IMR-90 (cell line): ENCODE measurements at regions not wholly inside any gene's neighbourhood (a gene's known extent, or its start where the extent isn't known, plus 50 kb on each side); places are given as distances from the start of the nearest gene placed in this dataset.
"Not testable (repeated sequence)": the region's sequence is repeated elsewhere in the genome, so short reads cannot be mapped to it uniquely, and the experiment has no call there.

ENCODE experiments used
- BHLHE40 ChIP-seq: fragments of 150-350 bp; IDR thresholded peaks from 2 replicates; pipeline ENCODE4 v1.6.1; 2016; ENCODE audit warnings: mild to moderate bottlenecking, low read depth, low read length
- TF ChIP-seq, protein P1 (sequence below): conservative IDR thresholded peaks from 2 replicates; pipeline ENCODE4 v1.5.1; 2012; ENCODE audit warnings: mild to moderate bottlenecking, low read depth, low read length, improper control_type of control experiment

DNA sequence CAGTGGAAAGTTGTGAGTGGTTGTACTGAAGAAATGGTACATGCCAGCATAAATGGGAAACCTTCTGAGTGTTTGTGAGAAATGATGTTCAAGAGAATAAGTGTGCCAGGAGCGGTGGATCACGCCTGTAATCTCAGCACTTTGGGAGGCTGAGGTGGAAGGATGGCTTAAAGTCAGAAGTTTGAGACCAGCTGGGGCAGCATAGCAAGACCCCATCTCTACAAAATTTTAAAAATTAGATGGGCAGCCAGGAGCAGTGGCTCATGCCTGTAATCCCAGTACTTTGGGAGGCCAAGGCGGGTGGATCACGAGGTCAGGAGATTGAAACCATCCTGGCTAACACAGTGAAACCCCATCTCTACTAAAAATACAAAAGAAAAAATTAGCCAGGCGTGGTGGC, 63.5 kb upstream of the TNRC6A start:
- TF ChIP-seq, protein P1, sequence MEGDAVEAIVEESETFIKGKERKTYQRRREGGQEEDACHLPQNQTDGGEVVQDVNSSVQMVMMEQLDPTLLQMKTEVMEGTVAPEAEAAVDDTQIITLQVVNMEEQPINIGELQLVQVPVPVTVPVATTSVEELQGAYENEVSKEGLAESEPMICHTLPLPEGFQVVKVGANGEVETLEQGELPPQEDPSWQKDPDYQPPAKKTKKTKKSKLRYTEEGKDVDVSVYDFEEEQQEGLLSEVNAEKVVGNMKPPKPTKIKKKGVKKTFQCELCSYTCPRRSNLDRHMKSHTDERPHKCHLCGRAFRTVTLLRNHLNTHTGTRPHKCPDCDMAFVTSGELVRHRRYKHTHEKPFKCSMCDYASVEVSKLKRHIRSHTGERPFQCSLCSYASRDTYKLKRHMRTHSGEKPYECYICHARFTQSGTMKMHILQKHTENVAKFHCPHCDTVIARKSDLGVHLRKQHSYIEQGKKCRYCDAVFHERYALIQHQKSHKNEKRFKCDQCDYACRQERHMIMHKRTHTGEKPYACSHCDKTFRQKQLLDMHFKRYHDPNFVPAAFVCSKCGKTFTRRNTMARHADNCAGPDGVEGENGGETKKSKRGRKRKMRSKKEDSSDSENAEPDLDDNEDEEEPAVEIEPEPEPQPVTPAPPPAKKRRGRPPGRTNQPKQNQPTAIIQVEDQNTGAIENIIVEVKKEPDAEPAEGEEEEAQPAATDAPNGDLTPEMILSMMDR: not testable (repeated sequence)
- TF ChIP-seq BHLHE40: not testable (repeated sequence)
